ENCODE measurements at regions not wholly inside any gene's neighbourhood (a gene's known extent, or its start where the extent isn't known, plus 50 kb on each side); places are given as distances from the start of the nearest gene placed in this dataset.

GRCh38 chr2:47629501-47630460 lies 59.0 kb upstream of the KCNK12 start:
- no peak for TF ChIP-seq CTCF (IDR thresholded peaks at IDR 0.05)
- no peak for TF ChIP-seq POLR2A (IDR thresholded peaks at IDR 0.05)
